ENCODE measurements at regions not wholly inside any gene's neighbourhood (a gene's known extent, or its start where the extent isn't known, plus 50 kb on each side); places are given as distances from the start of the nearest gene placed in this dataset.
A peak's percentile ranks its signal among the peaks of the same experiment; 100 is the strongest.

DNA sequence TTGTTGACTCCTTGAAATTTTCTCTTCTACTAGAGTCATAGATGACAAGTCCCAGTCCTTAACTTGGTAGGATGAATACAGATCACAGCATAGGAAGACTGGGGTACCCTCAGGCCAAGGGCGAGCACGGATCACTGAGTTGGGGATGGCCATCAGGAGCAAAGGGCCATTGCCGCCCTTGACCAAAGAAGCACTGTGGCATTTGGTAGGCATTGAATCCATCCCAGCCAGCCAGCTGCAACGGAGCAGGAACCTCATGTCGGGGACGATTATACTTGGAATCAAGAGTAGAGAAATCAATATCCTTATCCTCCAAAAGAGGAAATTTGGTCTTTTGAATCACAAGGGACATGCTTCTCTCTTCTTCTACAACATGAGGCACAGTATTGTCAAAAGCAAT, 50.1 kb upstream of the ZNF573 start:
- no peaks in the 10 kb centered on the region for H3K4me1 ChIP-seq (ENCODE audit: control insufficient read depth in 1 of 2, insufficient read depth in 2 of 2, low read length in 2 of 2)
- H3K36me3 ChIP-seq (ENCODE audit: control insufficient read depth in 1 of 2, insufficient read depth in 2 of 2, low read length in 2 of 2) = peaks cover 0 to 22% of the 10 kb centered on the region in 2 donors
- no peak overlapping the region for H3K27ac ChIP-seq (ENCODE audit: low read length)
- no peaks in the 10 kb centered on the region for H3K27me3 ChIP-seq (ENCODE audit: low read depth, low read length)
- H3K9me3 ChIP-seq (ENCODE audit: control insufficient read depth in 1 of 2, low read length in 2 of 2) = peaks cover 42 to 91% of the 10 kb centered on the region in 2 donors
- H3K4me3 ChIP-seq (ENCODE audit: low read depth in 1 of 2, low read length in 2 of 2) = peak overlapping the region in 1 of 2 donors; percentile 52
